GM12878 (cell line): ENCODE measurements at regions not wholly inside any gene's neighbourhood (a gene's known extent, or its start where the extent isn't known, plus 50 kb on each side); places are given as distances from the start of the nearest gene placed in this dataset.

Experiments used
- ATAC-seq: fragments of 200-7000 bp; cut with Tn5 transposase; 3 replicates; pipeline ENCODE4 v1.9.1; 2020; ENCODE audit warnings: mild to moderate bottlenecking, moderate library complexity
- BruUV-seq: library from RNA; stranded (reverse); fragments of 400-500 nt; replicated peaks from 2 replicates; lab custom pipeline; 2021; lab: Mats Ljungman, UMichigan
- CTCF ChIA-PET: fragments of 300-600 bp; sonication (Branson Sonifier 250); formaldehyde crosslinking; extraction: SDS; loops from one replicate; lab custom pipeline; 2021; ENCODE audit warnings: inconsistent platforms; lab: Yijun Ruan, JAX
- POLR2A ChIA-PET: fragments of 350-600 bp; formaldehyde crosslinking; extraction: SDS; loops from one replicate; lab custom pipeline; 2021; ENCODE audit warnings: inconsistent platforms; lab: Charles Lee
- RAD21 ChIA-PET: fragments of 300-600 bp; sonication (Branson Sonifier 250); formaldehyde crosslinking; loops from one replicate; lab custom pipeline; 2023; ENCODE audit warnings: antibody characterized with exemption; ENCODE audit not compliant: unreplicated experiment; lab: Charles Lee
- SMC1A ChIA-PET: fragments of 300-600 bp; sonication (Branson Sonifier 250); formaldehyde crosslinking; loops from one replicate; lab custom pipeline; 2023; ENCODE audit not compliant: unreplicated experiment, uncharacterized antibody; lab: Charles Lee
- DNase-seq: peaks from one replicate; pipeline ENCODE4 v3.0.0-alpha.2; 2011; ENCODE audit warnings: low read depth, low spot score
- FAIRE-seq: peaks from 3 replicates; lab custom pipeline; 2011; peaks lifted over from hg19 to GRCh38; lab: Jason Lieb, UNC
- H2AFZ ChIP-seq: 2 replicates; pipeline ENCODE4 v1.6.0; 2011; ENCODE audit warnings: low read depth, low read length, control low read depth; ENCODE audit not compliant: control insufficient read depth
- H3K27ac ChIP-seq: 2 replicates; pipeline ENCODE4 v1.5.1; 2011; ENCODE audit warnings: control low read depth; ENCODE audit not compliant: control insufficient read depth, insufficient read depth
- H3K27me3 ChIP-seq, 2 experiments: replicated peaks in 1 of 2; 2 replicates each; pipeline versions ENCODE4 v1.6.0 to v1.6.1; 2011; ENCODE audit warnings: low read length in 1 of 2; ENCODE audit not compliant: control insufficient read depth in 2 of 2, insufficient read depth in 2 of 2
- H3K36me3 ChIP-seq, 2 experiments: 2 replicates each; pipeline ENCODE4 v1.5.1; 2011; ENCODE audit warnings: low read length in 1 of 2; ENCODE audit not compliant: control insufficient read depth in 2 of 2, insufficient read depth in 2 of 2
- H3K4me1 ChIP-seq: 2 replicates; pipeline ENCODE4 v1.6.1; 2011; ENCODE audit warnings: mild to moderate bottlenecking, low read length, moderate library complexity, mixed read lengths; ENCODE audit not compliant: control insufficient read depth, insufficient read depth
- H3K4me2 ChIP-seq: 2 replicates; pipeline ENCODE4 v1.6.0; 2011; ENCODE audit warnings: control low read depth; ENCODE audit not compliant: control insufficient read depth, insufficient read depth
- H3K4me3 ChIP-seq: fragments of 200-600 bp; sonication (generic); 2 replicates; pipeline ENCODE4 v1.5.1; 2016
- H3K79me2 ChIP-seq: 2 replicates; pipeline ENCODE4 v1.6.0; 2011; ENCODE audit warnings: low read length; ENCODE audit not compliant: control insufficient read depth, insufficient read depth
- H3K9ac ChIP-seq: 2 replicates; pipeline ENCODE4 v1.8.0; 2011; ENCODE audit warnings: low read length, control low read depth, mixed read lengths; ENCODE audit not compliant: control insufficient read depth, insufficient read depth
- H3K9me3 ChIP-seq: replicated peaks from 3 replicates; pipeline ENCODE4 v1.5.1; 2011; ENCODE audit warnings: mild to moderate bottlenecking, low read length; ENCODE audit not compliant: control insufficient read depth, insufficient read depth
- H4K20me1 ChIP-seq: 2 replicates; pipeline ENCODE4 v1.6.0; 2011; ENCODE audit not compliant: control insufficient read depth, insufficient read depth
- ATF2 ChIP-seq: IDR thresholded peaks from 2 replicates; pipeline ENCODE4 v1.6.1; 2012; ENCODE audit warnings: low read length, inconsistent platforms
- CBX3 ChIP-seq: fragments of 200-600 bp; sonication (generic); IDR thresholded peaks from 2 replicates; pipeline ENCODE4 v1.6.1; 2016; ENCODE audit warnings: low read depth, borderline replicate concordance
- CBX5 ChIP-seq: sonication (generic); IDR thresholded peaks from 2 replicates; pipeline ENCODE4 v1.6.1; 2016; ENCODE audit warnings: low read depth, moderate library complexity, mild to moderate bottlenecking, inconsistent platforms
- CREM ChIP-seq: IDR thresholded peaks from 2 replicates; pipeline ENCODE4 v1.6.1; 2014; ENCODE audit warnings: antibody characterized with exemption, low read depth
- EP300 ChIP-seq, 2 experiments: fragments of 150-350 bp in 1 of 2; IDR thresholded peaks; 2 replicates each; pipeline ENCODE4 v1.6.1; 2011 to 2012; ENCODE audit warnings: low read depth in 2 of 2, low read length in 2 of 2, borderline replicate concordance in 1 of 2, improper control_type of control experiment in 1 of 2, inconsistent platforms in 1 of 2; ENCODE audit not compliant: control insufficient read depth in 1 of 2
- FOXK2 ChIP-seq: fragments of 450-650 bp; IDR thresholded peaks from 2 replicates; pipeline ENCODE4 v1.6.1; 2017; ENCODE audit warnings: mild to moderate bottlenecking, moderate library complexity
- KDM1A ChIP-seq: fragments of 200-600 bp; sonication (generic); IDR thresholded peaks from 2 replicates; pipeline ENCODE4 v1.6.1; 2016; ENCODE audit warnings: borderline replicate concordance
- MEF2B ChIP-seq: fragments of 450-650 bp; IDR thresholded peaks from 2 replicates; pipeline ENCODE4 v1.6.1; 2018; ENCODE audit warnings: mild to moderate bottlenecking, moderate library complexity; ENCODE audit not compliant: partially characterized antibody, poor library complexity, severe bottlenecking
- NR2C1 ChIP-seq: fragments of 450-650 bp; IDR thresholded peaks from 2 replicates; pipeline ENCODE4 v1.6.1; 2017; ENCODE audit warnings: antibody characterized with exemption, mild to moderate bottlenecking, moderate library complexity
- PKNOX1 ChIP-seq: fragments of 450-650 bp; IDR thresholded peaks from 2 replicates; pipeline ENCODE4 v1.6.1; 2016; ENCODE audit warnings: mild to moderate bottlenecking
- PRDM15 ChIP-seq: fragments of 450-650 bp; formaldehyde crosslinking; IDR thresholded peaks from 2 replicates; pipeline ENCODE4 v1.4.0; 2020; ENCODE audit warnings: mild to moderate bottlenecking, moderate library complexity
- ZNF207 ChIP-seq: fragments of 450-650 bp; IDR thresholded peaks from 2 replicates; pipeline ENCODE4 v1.6.1; 2014; ENCODE audit warnings: antibody characterized with exemption, mild to moderate bottlenecking, borderline replicate concordance
- in situ Hi-C: fragments of 300-500 bp; cut with MboI; formaldehyde crosslinking; loops from 9 replicates; pipeline ENCODE4 v1.14.3; 2018; ENCODE audit warnings: mixed read lengths
- intact Hi-C: fragments of 100-400 bp; cut with micrococcal nuclease; formaldehyde crosslinking; loops from one replicate; pipeline ENCODE4 v1.14.2; 2022; ENCODE audit not compliant: unreplicated experiment
- TF ChIP-seq, protein P1 (sequence below): fragments of 450-650 bp; conservative IDR thresholded peaks from 2 replicates; pipeline ENCODE4 v1.6.1; 2017; ENCODE audit warnings: mild to moderate bottlenecking, moderate library complexity

DNA sequence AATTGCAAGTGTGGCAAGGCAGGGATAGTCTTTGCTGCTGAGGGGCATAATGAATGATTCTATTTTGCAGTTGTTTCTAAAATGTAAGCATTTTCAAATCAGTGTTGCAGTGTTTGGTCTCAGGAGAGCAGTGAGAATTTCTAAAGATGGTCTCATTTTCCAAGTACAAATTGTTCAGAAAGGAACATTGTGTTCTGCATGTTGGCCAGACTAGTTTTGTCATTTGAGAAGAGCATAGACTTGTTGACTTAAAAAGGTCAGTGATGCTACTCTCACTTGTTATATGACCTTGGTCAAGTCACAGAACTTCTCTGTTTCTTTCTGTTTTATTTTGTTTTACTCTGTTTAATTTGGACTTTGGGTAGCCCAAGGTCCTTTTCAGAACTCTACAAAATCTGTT lies 344.6 kb downstream of the OSTF1 start:
- intact Hi-C loops (loop anchor here (5.0 kb wide), 1 partner anchor 39 kb away; no protein-coding TSS in a partner anchor), in situ Hi-C loops (no loop called here)
- no peak overlapping the region for H2AFZ ChIP-seq
- H3K36me3 ChIP-seq = no peaks in the 10 kb centered on the region
- DNase-seq (no peak), ATAC-seq (no peak), FAIRE-seq (no peak)
- H3K27me3 ChIP-seq = no peaks in the 10 kb centered on the region; a peak in 1 of 4 replicates
- SMC1A ChIA-PET = no interaction called here
- no peaks in the 10 kb centered on the region for H3K79me2 ChIP-seq
- no TSS peak for BruUV-seq
- H3K4me2 ChIP-seq = no peak overlapping the region
- no peaks in the 10 kb centered on the region for H4K20me1 ChIP-seq
- no peaks in the 10 kb centered on the region for H3K4me1 ChIP-seq
- no peak overlapping the region for H3K27ac ChIP-seq
- TF ChIP-seq NR2C1 = no peak
- TF ChIP-seq ZNF207 = no peak
- no peak for TF ChIP-seq KDM1A
- no peak for TF ChIP-seq FOXK2
- no peak for TF ChIP-seq CBX5
- TF ChIP-seq CBX3 = no peak
- no peak for TF ChIP-seq CREM
- TF ChIP-seq PRDM15 (CRISPR knock-in tag) = no peak
- no peak for TF ChIP-seq ATF2
- no peak for TF ChIP-seq MEF2B
- no peak for TF ChIP-seq EP300 (IDR thresholded peaks at IDR 0.05; ENCODE audit: borderline replicate concordance in 1 of 2, control insufficient read depth in 1 of 2, low read depth in 2 of 2, low read length in 2 of 2)
- no peak for TF ChIP-seq PKNOX1
- TF ChIP-seq, protein P1, sequence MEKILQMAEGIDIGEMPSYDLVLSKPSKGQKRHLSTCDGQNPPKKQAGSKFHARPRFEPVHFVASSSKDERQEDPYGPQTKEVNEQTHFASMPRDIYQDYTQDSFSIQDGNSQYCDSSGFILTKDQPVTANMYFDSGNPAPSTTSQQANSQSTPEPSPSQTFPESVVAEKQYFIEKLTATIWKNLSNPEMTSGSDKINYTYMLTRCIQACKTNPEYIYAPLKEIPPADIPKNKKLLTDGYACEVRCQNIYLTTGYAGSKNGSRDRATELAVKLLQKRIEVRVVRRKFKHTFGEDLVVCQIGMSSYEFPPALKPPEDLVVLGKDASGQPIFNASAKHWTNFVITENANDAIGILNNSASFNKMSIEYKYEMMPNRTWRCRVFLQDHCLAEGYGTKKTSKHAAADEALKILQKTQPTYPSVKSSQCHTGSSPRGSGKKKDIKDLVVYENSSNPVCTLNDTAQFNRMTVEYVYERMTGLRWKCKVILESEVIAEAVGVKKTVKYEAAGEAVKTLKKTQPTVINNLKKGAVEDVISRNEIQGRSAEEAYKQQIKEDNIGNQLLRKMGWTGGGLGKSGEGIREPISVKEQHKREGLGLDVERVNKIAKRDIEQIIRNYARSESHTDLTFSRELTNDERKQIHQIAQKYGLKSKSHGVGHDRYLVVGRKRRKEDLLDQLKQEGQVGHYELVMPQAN = no peak
- no peak overlapping the region for H3K9ac ChIP-seq
- RAD21 ChIA-PET = no interaction called here
- POLR2A ChIA-PET = no interaction called here
- no peaks in the 10 kb centered on the region for H3K9me3 ChIP-seq
- H3K4me3 ChIP-seq = no peak overlapping the region
- CTCF ChIA-PET = no interaction called here
